Hepatic stellate cell (primary cell): ENCODE measurements at regions not wholly inside any gene's neighbourhood (a gene's known extent, or its start where the extent isn't known, plus 50 kb on each side); places are given as distances from the start of the nearest gene placed in this dataset.

Experiments used
- DNase-seq: peaks from one replicate; pipeline ENCODE4 v3.0.0; 2011; ENCODE audit warnings: low spot score

- DNase-seq: no peak
These were observed 185.8 kb upstream of the BCL6 start for GRCh38 chr3:187931101-187931500.

DNA sequence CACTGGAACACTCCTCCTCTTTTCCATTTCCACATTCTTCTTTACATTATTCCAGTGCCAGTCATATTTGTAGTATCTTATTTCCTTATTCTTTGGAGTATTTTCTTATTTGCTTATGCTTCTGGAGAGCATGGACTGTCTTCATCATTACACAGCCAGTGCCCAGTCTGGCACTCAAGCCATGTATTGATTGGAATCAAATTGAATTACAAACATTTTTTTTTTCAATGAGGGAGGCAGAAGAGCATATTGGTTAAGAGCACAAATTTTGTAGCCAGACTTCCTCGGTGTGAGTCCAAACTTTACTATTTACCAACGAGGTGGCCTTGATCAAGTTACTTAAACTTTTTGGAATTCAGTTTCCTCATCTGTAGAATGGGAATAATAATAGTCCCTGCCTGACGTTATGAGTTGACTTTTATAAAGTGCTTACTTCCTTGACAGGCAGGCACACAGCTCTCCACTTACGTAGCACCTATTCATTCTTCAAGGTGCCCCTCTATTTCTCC is 186.6 kb upstream of the BCL6 start:
- no peak for DNase-seq

DNA sequence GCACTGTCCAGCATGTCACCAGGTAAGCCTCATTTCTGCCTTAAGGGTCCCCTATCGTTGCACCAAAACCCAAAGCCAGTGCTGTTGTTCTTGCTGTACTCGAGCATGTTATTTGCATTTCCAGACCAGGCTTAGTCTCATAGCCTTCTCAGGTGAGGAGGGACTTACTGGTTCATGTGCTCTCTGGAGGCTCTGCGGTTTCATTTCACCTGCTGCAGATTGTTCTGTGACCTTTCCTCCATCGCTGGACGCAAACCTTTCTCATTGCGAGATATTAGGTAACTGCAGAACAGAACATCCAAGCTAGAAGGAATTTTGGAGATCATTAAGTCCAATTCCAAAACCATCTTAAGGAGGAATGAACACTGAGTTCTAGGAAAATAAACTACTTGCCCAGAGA is 187.3 kb upstream of the BCL6 start:
- DNase-seq: no peak

- DNase-seq: no peak
These were observed 190.4 kb upstream of the BCL6 start for GRCh38 chr3:187935623-187936156.

GRCh38 chr3:187936676-187937075 is 191.4 kb upstream of the BCL6 start:
- DNase-seq: no peak

- DNase-seq: no peak
These were observed 194.6 kb upstream of the BCL6 start for GRCh38 chr3:187939891-187940290.

DNA sequence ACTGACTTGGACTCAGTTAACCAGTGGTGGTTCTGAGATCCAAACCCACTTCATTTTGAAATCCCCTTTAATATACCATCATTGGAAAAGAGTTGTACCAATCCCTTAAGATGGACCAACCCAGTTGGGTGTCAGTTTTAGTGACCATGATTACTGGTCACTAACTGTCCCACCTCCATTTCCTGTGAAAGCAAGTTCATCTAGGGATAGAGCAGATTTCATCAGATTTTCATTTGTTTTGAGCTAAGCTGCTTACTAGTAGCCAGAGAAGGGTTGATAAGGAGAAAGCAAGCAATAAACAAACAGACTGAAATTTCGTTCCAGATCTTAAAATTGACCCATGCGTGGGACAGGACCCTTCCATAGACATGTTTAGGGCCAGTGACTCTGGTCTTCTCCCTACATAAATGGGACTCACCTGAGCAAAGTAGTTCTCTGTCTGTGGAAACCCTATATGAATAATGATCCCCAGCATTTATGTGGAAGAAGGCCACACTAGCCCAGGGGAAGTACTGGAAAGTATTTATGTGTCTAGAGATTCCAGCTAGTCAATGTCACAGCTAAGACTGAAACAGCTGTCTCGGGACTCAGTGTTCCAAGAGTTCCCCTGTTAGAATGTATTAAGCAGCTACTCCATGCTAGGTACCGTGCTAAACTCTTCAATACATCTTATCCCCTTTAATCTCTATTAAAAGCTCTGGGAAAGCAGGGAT is 196.0 kb upstream of the BCL6 start:
- no peak for DNase-seq

- DNase-seq: no peak
These were observed 196.6 kb upstream of the BCL6 start for GRCh38 chr3:187941848-187942194.

DNA sequence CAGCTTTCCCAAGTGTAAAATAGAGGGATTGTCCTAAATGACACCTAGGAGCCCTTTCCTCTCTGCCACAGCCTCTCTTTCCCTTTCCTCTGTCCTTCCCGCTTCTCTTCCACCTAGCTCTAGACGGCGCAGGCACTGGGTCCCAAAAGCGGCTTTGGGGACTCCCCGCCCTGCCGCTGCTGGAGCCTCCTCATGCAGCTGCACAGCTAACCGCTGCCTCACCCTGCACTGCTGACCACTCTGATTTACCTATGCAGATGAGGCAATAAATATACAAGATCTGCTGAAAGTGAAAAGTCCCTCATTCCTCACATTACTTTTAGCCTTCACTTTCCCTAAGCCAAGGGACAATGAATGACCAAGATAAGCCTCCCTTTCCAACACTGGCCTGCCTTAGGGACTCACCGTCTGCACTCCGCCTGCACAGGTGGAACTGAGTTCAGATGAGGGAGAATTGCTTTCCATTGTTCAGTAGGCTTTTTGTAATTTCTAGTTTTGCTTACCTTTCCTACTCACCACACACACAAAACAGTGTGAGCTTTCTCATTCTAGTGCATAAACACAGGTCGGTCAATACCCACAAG is 197.5 kb upstream of the BCL6 start:
- no peak for DNase-seq

DNA sequence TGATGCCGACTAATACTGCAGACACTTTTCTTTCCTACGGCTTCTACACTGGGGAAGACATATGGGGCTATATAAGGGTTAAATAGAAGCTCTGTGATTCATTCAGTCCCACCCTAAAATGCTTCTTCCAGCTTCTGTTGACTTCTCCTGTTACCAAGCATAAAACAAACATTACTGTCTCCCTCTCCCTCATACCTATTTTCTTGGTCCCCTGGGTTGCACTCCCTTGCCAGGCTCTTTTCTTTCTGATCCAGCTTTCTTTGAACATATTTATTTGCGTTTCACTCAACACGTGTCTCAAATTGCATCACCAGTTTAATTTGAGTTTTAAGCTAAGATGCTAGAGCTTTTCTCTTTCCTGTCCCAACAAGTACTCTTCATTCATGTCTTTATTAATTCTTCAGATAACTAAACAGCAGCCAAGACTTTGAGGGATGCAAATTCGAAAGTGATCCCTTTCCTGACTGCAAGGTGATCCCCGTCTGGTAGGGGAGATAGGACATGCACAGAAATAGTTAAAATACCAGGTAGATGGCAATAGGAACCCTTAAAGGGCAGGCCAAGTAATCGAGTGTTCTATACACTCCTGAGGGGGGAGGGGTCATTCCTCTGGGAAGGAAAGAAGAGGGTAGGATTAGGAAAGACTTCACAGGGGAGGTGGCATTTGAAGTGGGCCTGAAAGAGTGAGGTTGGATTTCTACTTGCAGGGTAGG is 198.6 kb upstream of the BCL6 start:
- DNase-seq: no peak

DNA sequence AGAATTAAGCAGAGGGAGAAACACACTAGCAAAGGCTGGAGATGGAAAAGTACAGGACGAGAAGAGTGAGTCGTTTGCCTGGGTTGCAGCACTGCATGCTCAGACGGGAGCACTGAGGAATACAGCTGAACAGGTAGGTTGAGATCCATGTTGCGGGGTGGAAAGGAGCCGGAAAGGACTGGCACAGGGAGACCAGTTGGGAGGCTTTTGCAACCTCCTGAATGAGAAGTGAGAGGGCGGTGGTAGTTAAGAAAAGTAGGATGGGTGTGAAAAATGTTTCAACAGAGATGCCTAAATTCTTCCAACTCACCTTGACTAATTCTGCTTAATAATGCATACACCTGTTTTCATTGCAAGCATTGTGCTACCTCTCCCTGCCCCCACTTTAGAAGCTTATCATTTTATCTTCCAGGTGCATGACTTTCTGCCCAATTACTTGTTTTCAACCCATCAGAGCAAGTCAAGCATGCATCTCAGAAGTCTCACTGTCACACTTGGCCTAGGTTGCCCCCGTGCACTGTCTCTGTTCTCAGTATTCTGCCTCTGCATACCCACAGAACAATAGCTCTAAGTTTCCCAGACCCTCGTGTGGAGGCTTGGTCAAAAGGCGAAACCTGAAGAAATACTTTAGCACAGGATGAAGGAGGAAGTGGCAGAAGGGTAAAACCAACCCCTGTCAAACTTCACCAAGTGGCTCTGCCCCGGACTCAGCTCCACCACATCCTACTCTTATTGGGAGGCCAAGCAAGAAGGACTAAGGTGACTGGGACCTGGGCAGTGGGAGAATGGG is 199.3 kb upstream of the BCL6 start:
- DNase-seq: no peak

DNA sequence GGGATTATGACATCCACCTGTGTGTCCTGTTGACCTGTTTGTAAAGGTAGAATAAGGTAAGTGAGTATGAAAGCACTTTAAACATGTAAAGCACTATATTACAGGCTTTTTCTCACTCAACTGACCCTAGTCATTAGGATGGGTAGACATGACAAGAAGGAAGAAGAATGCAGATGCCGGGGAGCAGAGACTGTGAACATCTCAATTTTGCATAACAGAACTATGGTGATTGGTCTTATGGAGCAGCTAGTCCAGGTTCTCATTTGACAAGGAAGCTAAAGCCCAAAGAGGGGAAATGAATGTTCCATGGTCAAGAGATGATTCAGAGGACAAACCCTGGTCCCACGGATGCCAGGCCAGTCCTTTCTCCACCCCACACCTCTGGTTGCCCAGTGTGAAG is 200.1 kb upstream of the BCL6 start:
- no peak for DNase-seq

- peak; percentile 71 for DNase-seq
These were observed 201.0 kb upstream of the BCL6 start for GRCh38 chr3:187946163-187946691.

DNA sequence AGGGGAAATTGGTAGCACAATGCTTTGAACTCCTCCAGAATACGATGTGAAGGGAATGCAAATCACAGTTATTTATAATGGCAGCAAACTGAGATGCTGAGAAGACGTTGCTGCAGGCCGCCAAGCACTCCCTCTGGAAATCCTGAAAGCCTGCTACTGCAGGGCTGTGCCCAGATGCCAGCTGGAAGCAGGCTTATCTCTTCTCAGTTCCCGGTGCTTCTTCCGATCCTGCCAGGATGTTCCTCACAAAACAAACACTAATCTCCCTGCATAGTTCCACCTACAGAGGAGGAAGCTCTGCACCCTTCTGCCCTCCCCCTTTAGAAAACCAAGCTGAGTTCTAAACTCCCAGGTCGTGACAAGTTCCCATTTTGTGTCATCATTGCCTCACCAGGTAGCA is 201.7 kb upstream of the BCL6 start:
- no peak for DNase-seq

- no peak for DNase-seq
These were observed 202.8 kb upstream of the BCL6 start for GRCh38 chr3:187947927-187948682.

DNA sequence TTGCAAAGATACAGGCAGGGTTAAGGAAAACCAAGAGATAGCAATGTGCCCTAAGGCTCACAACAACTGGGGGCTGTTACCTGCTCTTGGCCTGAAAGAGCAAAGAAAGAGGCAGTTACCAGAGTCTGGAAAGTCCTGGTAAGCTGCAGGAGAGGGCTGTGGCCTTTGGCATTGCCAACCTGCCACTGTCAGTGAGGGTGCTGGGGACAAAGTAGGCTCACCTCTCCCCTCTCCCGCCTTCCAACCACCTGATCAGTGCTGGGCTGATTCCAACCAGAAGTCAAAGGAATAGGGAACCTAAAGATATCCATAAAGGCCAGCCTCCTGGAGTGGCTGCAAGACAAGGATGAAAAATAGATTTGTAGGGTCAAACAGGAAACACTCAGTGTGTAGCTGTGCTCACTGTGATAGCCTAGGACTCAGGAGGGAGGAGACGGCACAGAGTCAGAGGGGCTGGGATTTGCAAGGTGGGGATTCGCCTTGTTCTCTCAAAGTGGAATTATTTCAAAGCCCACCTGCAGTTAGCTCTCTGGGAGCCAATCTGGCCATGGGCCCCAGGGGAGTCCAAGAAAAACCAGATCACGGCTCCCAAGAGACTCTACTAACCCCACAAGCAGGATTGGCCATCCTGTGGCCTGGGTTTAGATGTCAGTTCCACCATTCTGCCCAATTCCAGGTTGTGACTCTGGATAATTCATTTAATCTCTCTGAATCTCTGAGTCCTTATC is 204.0 kb upstream of the BCL6 start:
- DNase-seq: no peak

GRCh38 chr3:187950671-187951070 is 203.3 kb upstream of the LPP start:
- no peak for DNase-seq

- no peak for DNase-seq
These were observed 202.3 kb upstream of the LPP start for GRCh38 chr3:187951452-187952190.

DNA sequence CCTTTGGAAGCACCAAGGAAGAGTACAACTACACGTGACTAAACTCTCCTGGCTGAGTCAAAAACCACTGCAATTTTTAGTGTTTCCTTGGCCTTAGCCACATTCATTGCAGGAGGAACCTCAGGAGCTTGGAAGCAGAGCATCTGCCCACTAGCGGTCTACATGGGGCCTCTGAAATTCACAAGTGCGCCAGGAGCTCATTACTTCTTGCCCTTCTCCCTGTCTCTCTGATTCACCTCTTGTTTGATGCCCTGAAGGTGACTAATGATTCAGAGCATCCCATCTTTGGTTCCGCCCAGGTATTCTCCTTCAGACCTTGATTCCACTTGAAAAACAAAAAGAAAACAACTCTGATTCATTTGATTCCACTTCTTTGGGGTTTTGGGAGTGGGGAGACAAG is 201.1 kb upstream of the LPP start:
- DNase-seq: no peak

- no peak for DNase-seq
These were observed 199.5 kb upstream of the LPP start for GRCh38 chr3:187954516-187954872.
